HEK293T (cell line): ENCODE measurements at regions not wholly inside any gene's neighbourhood (a gene's known extent, or its start where the extent isn't known, plus 50 kb on each side); places are given as distances from the start of the nearest gene placed in this dataset.

ENCODE experiments used
- CTCF ChIA-PET: fragments of 350-600 bp; formaldehyde crosslinking; extraction: SDS; loops from one replicate; lab custom pipeline; 2021; ENCODE audit warnings: antibody characterized with exemption, inconsistent platforms; lab: Yijun Ruan, JAX
- POLR2A ChIA-PET: fragments of 350-600 bp; formaldehyde crosslinking; extraction: SDS; loops from one replicate; lab custom pipeline; 2020; ENCODE audit warnings: antibody characterized with exemption, inconsistent platforms; lab: Yijun Ruan, JAX
- DNase-seq: peaks from one replicate; pipeline ENCODE4 v3.0.0; 2012; ENCODE audit warnings: mixed read lengths; ENCODE audit errors: extremely low spot score
- ARNT ChIP-seq: fragments of 450-650 bp; IDR thresholded peaks from 2 replicates; pipeline ENCODE4 v1.6.1; 2017; ENCODE audit warnings: mild to moderate bottlenecking
- BHLHE40 ChIP-seq: fragments of 450-650 bp; IDR thresholded peaks from 2 replicates; pipeline ENCODE4 v1.6.1; 2016; ENCODE audit warnings: mild to moderate bottlenecking, moderate library complexity, borderline replicate concordance
- CTBP1 ChIP-seq: fragments of 450-650 bp; IDR thresholded peaks from 2 replicates; pipeline ENCODE4 v1.6.1; 2016; ENCODE audit warnings: borderline replicate concordance
- ELF4 ChIP-seq: fragments of 450-650 bp; IDR thresholded peaks from 2 replicates; pipeline ENCODE4 v1.6.1; 2017; ENCODE audit warnings: antibody characterized with exemption
- FOXA1 ChIP-seq: fragments of 450-650 bp; IDR thresholded peaks from 2 replicates; pipeline ENCODE4 v1.6.1; 2016; ENCODE audit warnings: mild to moderate bottlenecking
- FOXK2 ChIP-seq: fragments of 450-650 bp; IDR thresholded peaks from 2 replicates; pipeline ENCODE4 v1.6.1; 2016; ENCODE audit warnings: mild to moderate bottlenecking
- FOXM1 ChIP-seq: fragments of 450-650 bp; IDR thresholded peaks from 2 replicates; pipeline ENCODE4 v1.6.1; 2017; ENCODE audit warnings: mild to moderate bottlenecking, borderline replicate concordance
- HDGF ChIP-seq: fragments of 450-650 bp; IDR thresholded peaks from 2 replicates; pipeline ENCODE4 v1.6.1; 2017; ENCODE audit warnings: antibody characterized with exemption, borderline replicate concordance
- L3MBTL2 ChIP-seq: fragments of 450-650 bp; conservative IDR thresholded peaks from 2 replicates; pipeline ENCODE4 v1.6.1; 2016; ENCODE audit warnings: mild to moderate bottlenecking
- LEF1 ChIP-seq: fragments of 450-650 bp; IDR thresholded peaks from 2 replicates; pipeline ENCODE4 v1.6.1; 2017; ENCODE audit warnings: mild to moderate bottlenecking, borderline replicate concordance
- NFRKB ChIP-seq: fragments of 450-650 bp; IDR thresholded peaks from 2 replicates; pipeline ENCODE4 v1.6.1; 2016; ENCODE audit warnings: mild to moderate bottlenecking, moderate library complexity
- PKNOX1 ChIP-seq: fragments of 450-650 bp; IDR thresholded peaks from 2 replicates; pipeline ENCODE4 v1.6.1; 2016
- SP1 ChIP-seq: fragments of 450-650 bp; IDR thresholded peaks from 2 replicates; pipeline ENCODE4 v1.6.1; 2017
- SUZ12 ChIP-seq: fragments of 450-650 bp; IDR thresholded peaks from 2 replicates; pipeline ENCODE4 v1.6.1; 2016; ENCODE audit warnings: mild to moderate bottlenecking
- TARDBP ChIP-seq: fragments of 450-650 bp; IDR thresholded peaks from 2 replicates; pipeline ENCODE4 v1.6.1; 2016
- ZNF384 ChIP-seq: fragments of 450-650 bp; IDR thresholded peaks from 2 replicates; pipeline ENCODE4 v1.6.1; 2016

GRCh38 chr5:102603670-102604069 lies 104.9 kb upstream of the SLCO6A1 start:
- CTCF ChIA-PET = no interaction called here
- POLR2A ChIA-PET = no interaction called here
- no peak for DNase-seq
- no peak for TF ChIP-seq CTBP1
- no peak for TF ChIP-seq FOXM1
- no peak for TF ChIP-seq SP1
- no peak for TF ChIP-seq FOXA1
- TF ChIP-seq ARNT = no peak
- TF ChIP-seq L3MBTL2 = no peak
- TF ChIP-seq FOXK2 = no peak
- TF ChIP-seq PKNOX1 = no peak
- TF ChIP-seq HDGF = no peak
- no peak for TF ChIP-seq NFRKB
- TF ChIP-seq BHLHE40 = no peak
- no peak for TF ChIP-seq TARDBP
- TF ChIP-seq LEF1 = no peak
- TF ChIP-seq ZNF384 = no peak
- TF ChIP-seq SUZ12 = no peak
- TF ChIP-seq ELF4 = no peak

- TF ChIP-seq FOXM1 (no peak), SUZ12 (no peak), LEF1 (no peak), TARDBP (no peak), FOXK2 (no peak), L3MBTL2 (no peak), BHLHE40 (no peak)
- POLR2A ChIA-PET = no interaction called here
- CTCF ChIA-PET = no interaction called here
- no peak for DNase-seq
These were observed 109.6 kb upstream of the SLCO6A1 start for GRCh38 chr5:102608414-102608813.

- ChIA-PET CTCF (no interaction called here), POLR2A (no interaction called here)
- no peak for TF ChIP-seq L3MBTL2
- TF ChIP-seq PKNOX1 = no peak
- no peak for TF ChIP-seq FOXK2
- no peak for TF ChIP-seq ZNF384
- TF ChIP-seq ELF4 = no peak
- TF ChIP-seq FOXM1 = no peak
- TF ChIP-seq LEF1 = no peak
- no peak for TF ChIP-seq SUZ12
- no peak for TF ChIP-seq SP1
- no peak for TF ChIP-seq ARNT
- DNase-seq = no peak
These were observed 112.5 kb upstream of the SLCO6A1 start for GRCh38 chr5:102611312-102611711.

GRCh38 chr5:102613661-102614060 lies 114.9 kb upstream of the SLCO6A1 start:
- DNase-seq = no peak
- no peak for TF ChIP-seq SUZ12
- TF ChIP-seq PKNOX1 = no peak
- TF ChIP-seq BHLHE40 = no peak
- TF ChIP-seq HDGF = no peak
- no peak for TF ChIP-seq SP1
- TF ChIP-seq L3MBTL2 = no peak
- no peak for TF ChIP-seq FOXK2
- TF ChIP-seq NFRKB = no peak
- no peak for TF ChIP-seq ELF4
- TF ChIP-seq ZNF384 = no peak
- no peak for TF ChIP-seq FOXM1
- CTCF ChIA-PET = interaction anchor here (0.6 kb wide), 1 partner anchor 312 kb away, joined by 3 read pairs; no protein-coding TSS in a partner anchor
- POLR2A ChIA-PET = no interaction called here

GRCh38 chr5:102617191-102618187 lies 118.7 kb upstream of the SLCO6A1 start:
- DNase-seq = no peak
- ChIA-PET CTCF (interaction anchor here (0.6 kb wide), 1 partner anchor 54 kb away, joined by 3 read pairs; no protein-coding TSS in a partner anchor), POLR2A (no interaction called here)
- TF ChIP-seq SP1 (no peak), FOXM1 (no peak), FOXA1 (no peak), FOXK2 (no peak), HDGF (no peak), LEF1 (no peak), L3MBTL2 (no peak), BHLHE40 (no peak), ZNF384 (no peak), ELF4 (no peak), SUZ12 (no peak), NFRKB (no peak), ARNT (no peak), TARDBP (no peak), CTBP1 (no peak), PKNOX1 (no peak)

GRCh38 chr5:102622262-102622661 lies 123.5 kb upstream of the SLCO6A1 start:
- DNase-seq = no peak
- ChIA-PET POLR2A (no interaction called here), CTCF (interaction anchor here (0.7 kb wide), 1 partner anchor 940 kb away, joined by 3 read pairs; no protein-coding TSS in a partner anchor)
- TF ChIP-seq HDGF = no peak
- no peak for TF ChIP-seq LEF1
- TF ChIP-seq ZNF384 = no peak
- no peak for TF ChIP-seq SUZ12
- TF ChIP-seq CTBP1 = no peak
- TF ChIP-seq FOXM1 = no peak
- TF ChIP-seq BHLHE40 = no peak
- no peak for TF ChIP-seq FOXA1
- no peak for TF ChIP-seq L3MBTL2
- no peak for TF ChIP-seq NFRKB
- no peak for TF ChIP-seq SP1
- TF ChIP-seq PKNOX1 = no peak
- TF ChIP-seq ARNT = no peak
- TF ChIP-seq ELF4 = no peak
- no peak for TF ChIP-seq FOXK2
- TF ChIP-seq TARDBP = no peak
